ENCODE measurements at regions not wholly inside any gene's neighbourhood (a gene's known extent, or its start where the extent isn't known, plus 50 kb on each side); places are given as distances from the start of the nearest gene placed in this dataset.

DNA sequence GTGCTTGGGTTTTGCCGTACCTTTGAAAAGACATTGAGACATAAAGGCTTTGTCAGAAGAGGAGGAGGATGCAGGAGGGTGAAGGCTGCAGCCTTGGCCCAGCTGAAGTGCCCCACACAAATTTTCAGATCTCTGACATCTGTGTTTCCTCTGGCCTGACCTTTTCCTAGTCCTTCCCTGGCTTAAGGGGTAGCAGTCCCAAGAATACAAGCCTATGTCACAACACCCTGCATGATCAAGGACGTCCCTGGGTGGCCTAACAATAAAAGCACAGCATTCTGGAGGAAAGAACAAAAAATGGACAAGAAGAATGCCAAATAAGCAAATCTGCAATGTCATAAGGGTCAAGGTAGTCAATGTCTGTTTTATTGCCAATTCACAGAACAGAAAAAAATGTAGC is 80.8 kb upstream of the FAM9C start:
- FAIRE-seq = no peak
- no peak for DNase-seq (ENCODE audit: insufficient read length, low spot score)
- TF ChIP-seq, protein P1, sequence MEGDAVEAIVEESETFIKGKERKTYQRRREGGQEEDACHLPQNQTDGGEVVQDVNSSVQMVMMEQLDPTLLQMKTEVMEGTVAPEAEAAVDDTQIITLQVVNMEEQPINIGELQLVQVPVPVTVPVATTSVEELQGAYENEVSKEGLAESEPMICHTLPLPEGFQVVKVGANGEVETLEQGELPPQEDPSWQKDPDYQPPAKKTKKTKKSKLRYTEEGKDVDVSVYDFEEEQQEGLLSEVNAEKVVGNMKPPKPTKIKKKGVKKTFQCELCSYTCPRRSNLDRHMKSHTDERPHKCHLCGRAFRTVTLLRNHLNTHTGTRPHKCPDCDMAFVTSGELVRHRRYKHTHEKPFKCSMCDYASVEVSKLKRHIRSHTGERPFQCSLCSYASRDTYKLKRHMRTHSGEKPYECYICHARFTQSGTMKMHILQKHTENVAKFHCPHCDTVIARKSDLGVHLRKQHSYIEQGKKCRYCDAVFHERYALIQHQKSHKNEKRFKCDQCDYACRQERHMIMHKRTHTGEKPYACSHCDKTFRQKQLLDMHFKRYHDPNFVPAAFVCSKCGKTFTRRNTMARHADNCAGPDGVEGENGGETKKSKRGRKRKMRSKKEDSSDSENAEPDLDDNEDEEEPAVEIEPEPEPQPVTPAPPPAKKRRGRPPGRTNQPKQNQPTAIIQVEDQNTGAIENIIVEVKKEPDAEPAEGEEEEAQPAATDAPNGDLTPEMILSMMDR (IDR thresholded peaks at IDR 0.05; ENCODE audit: insufficient read depth, missing control alignments) = no peak

DNA sequence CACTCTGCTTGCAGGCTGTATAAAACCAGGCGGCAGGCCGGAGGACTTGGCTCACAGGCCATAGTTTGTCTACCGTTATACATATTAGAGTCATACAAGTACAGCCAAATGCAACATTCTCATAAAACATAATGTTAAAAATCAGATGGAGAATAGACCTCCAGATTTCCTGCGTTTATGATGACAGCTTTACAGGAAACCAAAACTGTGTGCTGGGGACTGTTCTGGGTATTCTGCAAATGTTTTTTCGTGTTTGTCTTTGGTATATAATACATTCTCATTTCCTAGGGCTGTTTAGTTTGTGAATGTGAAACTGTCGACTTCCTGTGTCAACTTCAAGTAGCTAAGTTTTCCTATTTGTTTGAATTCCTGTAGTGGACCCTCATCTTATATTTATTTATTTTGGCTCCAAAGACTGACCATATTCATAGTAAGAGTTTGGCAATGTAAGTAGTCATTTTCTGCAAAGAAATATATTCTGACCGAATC is 79.5 kb upstream of the FAM9C start:
- FAIRE-seq = no peak
- TF ChIP-seq, protein P1 (IDR thresholded peaks at IDR 0.05; ENCODE audit: insufficient read depth, missing control alignments) = no peak
- DNase-seq (ENCODE audit: insufficient read length, low spot score) = no peak

DNA sequence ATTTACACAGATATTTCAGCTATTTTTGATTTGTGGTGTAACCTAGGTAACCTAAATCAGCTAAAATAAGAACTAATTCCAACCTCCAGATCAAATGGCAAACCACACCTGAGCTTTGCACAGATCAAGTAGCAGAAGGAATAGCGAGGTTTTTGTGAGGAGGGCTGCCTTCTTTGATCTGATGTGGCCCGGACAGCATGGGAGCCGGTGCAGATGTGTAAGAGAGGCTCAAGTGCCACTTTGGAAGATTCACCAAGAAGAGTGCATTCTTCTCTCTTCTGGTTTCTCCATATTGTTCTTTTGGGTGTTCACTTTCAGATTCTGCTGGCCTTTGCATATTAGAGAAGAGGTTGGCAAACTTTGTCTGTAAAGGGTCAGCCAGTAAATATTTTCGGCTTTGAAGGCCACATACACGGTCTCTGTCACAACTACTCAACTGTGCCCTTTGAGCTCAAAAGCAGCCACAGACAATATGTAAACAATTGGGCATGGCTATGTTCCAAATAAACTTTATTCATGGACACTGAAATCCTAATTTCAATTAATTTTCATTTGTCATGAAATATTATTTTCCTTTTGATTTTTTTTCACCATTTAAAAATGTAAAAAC is 78.9 kb upstream of the FAM9C start:
- TF ChIP-seq, protein P1 (IDR thresholded peaks at IDR 0.05; ENCODE audit: insufficient read depth, missing control alignments) = no peak
- no peak for DNase-seq (ENCODE audit: insufficient read length, low spot score)
- no peak for FAIRE-seq

DNA sequence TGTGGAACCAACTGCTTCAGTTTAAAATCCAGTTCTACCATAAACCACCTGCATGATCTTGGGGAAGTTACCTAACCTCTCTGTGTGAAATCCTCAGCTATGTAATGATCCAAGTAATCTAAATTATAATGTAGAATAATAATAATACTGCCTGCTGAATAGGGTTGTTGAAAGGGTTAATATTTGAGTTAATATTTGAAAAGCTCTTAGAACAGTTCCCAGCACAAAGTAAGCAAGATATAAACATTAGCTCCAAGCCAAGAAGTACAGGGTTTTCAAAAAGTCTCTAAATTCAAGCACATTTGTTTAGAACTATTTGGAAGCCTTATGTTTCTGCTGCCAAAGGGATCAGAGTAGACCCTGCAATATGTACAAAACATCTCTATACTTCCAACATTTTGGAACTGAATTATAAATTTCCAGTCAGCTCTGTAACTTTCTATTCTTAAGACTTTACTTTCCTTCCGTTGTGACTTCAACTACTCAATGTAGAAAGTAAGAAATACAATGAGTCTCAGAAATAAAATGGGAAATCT is 76.7 kb upstream of the FAM9C start:
- DNase-seq (ENCODE audit: insufficient read length, low spot score) (no peak), FAIRE-seq (no peak)
- TF ChIP-seq, protein P1 (IDR thresholded peaks at IDR 0.05; ENCODE audit: insufficient read depth, missing control alignments) = no peak

DNA sequence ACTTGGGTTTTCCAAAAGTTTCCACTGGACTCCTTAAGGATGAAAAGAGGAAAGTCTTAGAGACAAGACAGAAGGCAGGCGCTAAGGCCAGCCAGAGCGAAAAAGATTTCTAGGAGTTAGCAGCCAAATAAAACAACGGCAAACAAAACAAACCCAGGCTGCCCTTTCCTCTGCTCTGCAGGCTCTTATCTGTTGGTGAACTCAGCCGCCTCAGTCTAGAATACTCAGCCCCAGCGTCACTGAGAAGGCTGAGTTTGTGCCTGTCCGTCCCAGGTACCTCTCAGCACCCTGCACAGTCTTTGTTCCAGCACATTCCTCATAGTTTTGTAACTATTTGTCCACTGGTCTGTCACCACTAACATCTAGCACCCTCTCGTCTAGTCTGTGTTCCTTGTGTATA is 75.6 kb upstream of the FAM9C start:
- FAIRE-seq (no peak), DNase-seq (ENCODE audit: insufficient read length, low spot score) (no peak)
- TF ChIP-seq, protein P1 (IDR thresholded peaks at IDR 0.05; ENCODE audit: insufficient read depth, missing control alignments) = no peak

DNA sequence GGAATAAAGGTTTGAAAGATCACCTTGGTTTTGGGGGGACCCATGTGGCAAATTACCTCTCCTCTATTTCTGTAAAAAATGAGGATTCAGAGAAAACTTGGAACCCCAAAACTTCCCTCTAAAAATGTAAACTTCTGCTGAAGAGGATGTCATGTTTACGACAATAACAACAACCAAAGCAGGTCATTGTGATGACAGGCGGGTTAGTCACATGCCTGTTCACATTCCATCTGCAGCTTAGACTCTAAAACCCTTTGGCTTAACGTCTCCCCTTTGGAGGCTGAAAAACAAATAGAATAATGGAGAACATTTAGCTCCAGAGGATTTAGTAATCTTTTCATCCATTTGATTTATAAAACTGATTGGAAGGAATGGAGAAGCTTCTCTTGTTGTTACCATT is 75.0 kb upstream of the FAM9C start:
- no peak for FAIRE-seq
- DNase-seq (ENCODE audit: insufficient read length, low spot score) = no peak
- TF ChIP-seq, protein P1 (IDR thresholded peaks at IDR 0.05; ENCODE audit: insufficient read depth, missing control alignments) = no peak

DNA sequence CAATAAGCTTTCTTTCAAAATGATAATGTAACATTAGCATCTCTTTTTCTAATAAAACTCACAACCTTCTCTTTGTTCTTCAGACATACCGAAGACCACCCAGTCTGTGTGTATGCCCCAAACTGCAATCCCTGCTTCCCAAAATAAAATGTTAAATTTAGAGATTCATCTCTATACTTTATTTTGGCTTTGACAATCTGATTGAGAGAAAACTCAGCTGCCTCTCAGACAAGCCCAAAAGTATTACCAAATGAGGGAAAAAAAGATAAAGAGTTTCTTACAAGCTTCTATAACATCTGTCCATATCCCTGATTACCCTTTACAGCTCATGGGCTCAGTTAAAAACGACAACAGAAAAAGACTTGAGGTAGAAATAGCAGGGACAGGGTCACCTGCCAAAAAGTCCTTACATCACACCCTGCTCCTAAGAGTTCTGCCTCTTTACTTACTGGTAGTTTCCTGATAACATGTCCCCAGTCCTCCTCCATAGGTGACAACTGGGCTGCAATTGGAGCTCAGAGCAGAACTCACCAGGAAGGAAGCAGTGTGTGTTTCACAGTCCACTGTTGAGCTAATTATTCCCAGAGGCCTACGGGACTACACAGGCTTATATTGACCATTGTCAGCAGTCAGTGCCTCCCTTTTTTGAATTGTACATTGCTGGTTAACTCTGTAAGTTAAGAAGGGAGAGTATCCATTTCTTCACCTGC is 70.9 kb upstream of the FAM9C start:
- FAIRE-seq (no peak), DNase-seq (ENCODE audit: insufficient read length, low spot score) (no peak)
- TF ChIP-seq, protein P1 (IDR thresholded peaks at IDR 0.05; ENCODE audit: insufficient read depth, missing control alignments) = no peak
